T1000 (cell line): ENCODE measurements at regions not wholly inside any gene's neighbourhood (a gene's known extent, or its start where the extent isn't known, plus 50 kb on each side); places are given as distances from the start of the nearest gene placed in this dataset.

ENCODE experiments used
- DNase-seq: peaks from one replicate; lab custom pipeline; 2025; ENCODE audit warnings: mixed read lengths; lab: John Stamatoyannopoulos, UW

GRCh38 chr11:41980741-41981140 lies 521.3 kb upstream of the LRRC4C start:
- DNase-seq: no peak

DNA sequence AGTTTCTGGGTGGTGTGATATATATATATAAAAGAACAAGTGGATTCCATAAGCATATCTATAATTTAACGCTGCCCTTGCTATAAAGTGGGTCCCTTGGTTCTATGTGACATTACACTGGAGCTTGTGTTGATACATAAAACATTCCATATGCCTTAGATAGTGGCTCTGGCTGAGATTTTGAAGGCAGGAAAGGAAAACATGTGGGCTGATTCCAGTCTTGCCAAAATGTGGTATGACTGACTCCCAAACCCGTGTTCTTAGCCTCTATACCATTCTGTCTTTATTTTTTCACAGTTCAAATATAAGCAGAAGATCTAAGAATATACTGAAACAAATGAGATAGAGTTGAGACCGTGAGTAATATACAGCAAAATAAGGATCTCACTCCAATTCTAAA lies 522.8 kb upstream of the LRRC4C start:
- no peak for DNase-seq

DNA sequence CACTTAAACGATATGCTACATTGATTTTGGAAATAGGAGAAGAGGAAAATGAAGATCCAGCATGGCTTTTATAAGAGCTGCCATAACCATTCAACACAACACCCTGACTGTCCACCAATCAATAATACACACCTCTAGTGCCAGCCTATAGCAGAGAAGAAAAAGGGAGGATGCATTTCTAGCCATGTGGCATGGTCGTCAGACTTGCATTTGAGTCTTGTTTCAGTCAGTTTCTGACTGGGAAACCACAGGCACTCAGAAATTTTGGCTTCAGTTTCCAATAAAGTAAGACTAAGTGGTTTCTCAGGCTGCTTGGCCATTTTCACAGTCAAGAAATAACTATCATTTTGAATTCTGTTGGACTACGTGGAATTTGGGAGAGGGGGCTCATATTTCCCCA lies 523.5 kb upstream of the LRRC4C start:
- no peak for DNase-seq

- no peak for DNase-seq
Observed at GRCh38 chr11:41983475-41983874, 524.0 kb upstream of the LRRC4C start.

GRCh38 chr11:41984023-41984422 lies 524.6 kb upstream of the LRRC4C start:
- no peak for DNase-seq

- no peak for DNase-seq
Observed at GRCh38 chr11:41985799-41986198, 526.3 kb upstream of the LRRC4C start.

- DNase-seq: no peak
Observed at GRCh38 chr11:41988951-41989572, 529.6 kb upstream of the LRRC4C start.

- DNase-seq: no peak
Observed at GRCh38 chr11:41989823-41990380, 530.5 kb upstream of the LRRC4C start.

DNA sequence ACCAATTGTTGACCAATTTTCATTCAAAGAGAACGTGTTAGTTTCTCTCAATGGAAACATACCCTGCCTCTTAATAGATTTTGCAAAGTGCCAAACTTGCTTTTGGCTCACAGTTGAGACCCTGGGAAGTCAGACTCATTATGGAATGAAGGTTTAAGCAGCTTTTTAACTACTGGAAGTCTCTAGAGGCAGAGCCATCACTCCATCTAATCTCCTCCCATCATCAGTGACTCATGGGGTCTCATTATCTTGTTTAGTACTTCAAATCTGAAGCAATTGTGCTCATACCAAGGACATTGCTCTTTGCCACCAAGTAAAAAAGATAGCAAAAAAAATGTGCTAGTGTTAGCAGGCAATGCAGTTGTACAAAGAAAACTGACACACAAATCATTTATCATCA lies 537.1 kb upstream of the LRRC4C start:
- no peak for DNase-seq

DNA sequence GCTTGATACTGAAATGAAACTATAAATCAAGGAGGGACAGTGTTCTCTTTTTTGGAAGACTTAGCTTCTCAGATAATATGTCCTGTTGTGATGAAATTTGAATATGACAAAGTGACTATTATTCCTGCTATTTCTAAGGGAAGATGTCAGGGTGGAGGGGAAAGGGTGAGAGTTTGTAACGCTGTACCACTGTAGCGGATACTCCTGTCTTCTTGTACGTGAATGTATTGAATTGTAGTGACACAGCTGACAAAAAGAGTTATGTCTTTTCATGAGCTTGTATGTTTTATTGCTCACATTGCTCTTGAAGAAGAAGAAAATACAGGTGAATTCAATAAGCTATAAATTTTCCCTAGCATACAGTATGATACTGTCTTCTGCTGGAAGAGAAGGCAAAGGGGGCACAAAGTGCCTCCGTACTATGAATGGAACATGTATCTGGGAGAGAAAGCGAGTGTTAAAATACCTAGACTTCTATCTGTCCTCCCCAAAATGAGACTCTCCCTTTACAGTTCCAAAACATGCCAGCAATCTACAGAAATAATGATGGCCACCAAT lies 538.5 kb upstream of the LRRC4C start:
- no peak for DNase-seq

DNA sequence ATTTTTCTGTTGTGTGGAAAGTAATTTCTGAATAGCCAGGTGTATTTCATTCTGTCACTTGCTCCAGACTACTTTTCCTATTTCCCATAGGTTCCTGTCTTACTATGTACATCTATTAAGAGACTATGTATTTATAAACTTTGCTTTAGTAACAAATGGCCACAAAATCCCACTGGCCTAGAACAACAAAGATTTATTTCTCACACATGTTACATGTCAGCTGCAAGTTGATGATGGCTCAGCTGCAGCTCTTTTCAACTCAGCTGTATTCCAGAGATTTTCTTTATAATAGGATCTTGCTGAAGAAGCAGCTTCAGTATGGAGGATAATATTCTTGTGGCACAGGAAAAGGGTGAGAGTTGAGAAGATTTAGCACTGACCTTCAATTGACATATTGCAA lies 539.6 kb upstream of the LRRC4C start:
- no peak for DNase-seq

GRCh38 chr11:42003801-42004200 lies 544.3 kb upstream of the LRRC4C start:
- no peak for DNase-seq

- no peak for DNase-seq
Observed at GRCh38 chr11:42006766-42007165, 547.3 kb upstream of the LRRC4C start.

DNA sequence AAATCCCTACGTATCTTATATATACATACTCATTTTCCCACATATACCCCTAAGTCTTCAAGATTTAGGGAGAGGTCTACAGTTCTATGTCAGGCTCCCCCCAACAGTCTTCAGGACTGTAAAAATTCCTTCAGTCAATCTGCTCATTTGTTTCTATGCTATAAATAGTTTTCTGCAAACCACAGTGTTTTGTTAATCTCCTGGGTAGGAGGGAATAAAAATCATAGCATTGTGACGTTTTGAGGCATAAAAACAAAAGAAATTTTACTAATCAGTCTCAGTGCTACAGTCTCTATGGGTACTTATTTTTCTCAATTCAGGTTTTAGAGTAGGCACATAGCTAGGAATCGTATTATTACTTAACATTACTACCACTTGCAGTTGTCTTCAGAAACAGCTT lies 552.8 kb upstream of the LRRC4C start:
- no peak for DNase-seq

- no peak for DNase-seq
Observed at GRCh38 chr11:42013656-42014201, 554.3 kb upstream of the LRRC4C start.

DNA sequence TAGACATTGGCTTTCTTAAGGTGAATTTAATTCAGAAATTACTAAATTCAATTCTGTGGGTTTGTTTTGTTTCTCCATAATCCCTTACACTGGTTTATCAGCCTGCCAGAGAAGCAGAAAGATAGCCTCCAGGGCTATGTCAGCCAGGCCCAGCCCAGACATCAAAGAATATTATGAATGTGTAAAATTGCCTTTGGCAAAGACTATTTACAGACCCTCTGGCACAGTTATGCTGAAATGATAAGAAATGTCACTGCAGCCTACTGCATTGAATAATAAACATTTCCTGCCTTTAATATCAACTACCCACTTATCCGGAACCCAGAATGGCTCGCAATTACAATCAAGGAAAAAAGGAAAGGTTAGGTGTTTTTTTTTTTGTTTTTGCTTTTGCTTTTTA lies 562.5 kb upstream of the LRRC4C start:
- no peak for DNase-seq

DNA sequence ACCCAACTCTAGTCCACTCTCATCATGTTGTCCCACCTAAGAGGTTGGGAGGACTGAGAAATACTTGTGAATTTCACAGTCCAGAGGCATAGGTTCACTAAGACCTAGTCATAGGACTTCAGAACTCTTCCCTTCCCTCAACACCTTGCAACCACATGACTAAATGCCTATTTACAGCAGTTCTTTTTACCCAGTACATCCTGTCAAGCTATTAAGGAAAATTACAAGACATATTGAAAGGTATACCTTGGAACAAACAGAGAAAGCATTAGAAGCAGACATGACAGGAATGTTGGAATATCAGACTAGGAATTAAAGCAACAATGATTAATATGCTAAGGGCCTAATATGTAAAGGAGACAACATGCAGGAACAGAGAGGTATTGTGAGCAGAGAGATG lies 563.8 kb upstream of the LRRC4C start:
- no peak for DNase-seq

GRCh38 chr11:42025121-42025803 lies 565.8 kb upstream of the LRRC4C start:
- no peak for DNase-seq

DNA sequence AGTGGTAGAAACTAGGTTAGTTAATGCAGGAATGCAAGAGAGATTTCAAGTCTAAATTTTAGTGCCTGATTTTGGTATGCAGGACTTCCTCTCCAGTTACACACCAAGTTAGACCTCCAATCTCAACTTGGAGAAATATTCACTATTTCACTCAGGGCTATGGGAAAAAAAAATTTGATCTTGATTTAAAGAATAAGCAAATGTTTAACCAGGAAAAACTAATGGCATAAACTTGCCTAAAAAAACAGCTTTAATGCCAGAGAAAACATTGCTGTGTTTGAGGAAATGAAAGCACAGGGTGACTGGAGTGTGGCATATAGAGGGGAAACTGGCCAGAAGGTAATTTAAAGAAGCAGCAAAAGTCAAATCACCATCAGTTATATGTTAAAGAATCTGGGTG lies 575.4 kb upstream of the LRRC4C start:
- no peak for DNase-seq

GRCh38 chr11:42036201-42036600 lies 576.7 kb upstream of the LRRC4C start:
- DNase-seq: no peak

DNA sequence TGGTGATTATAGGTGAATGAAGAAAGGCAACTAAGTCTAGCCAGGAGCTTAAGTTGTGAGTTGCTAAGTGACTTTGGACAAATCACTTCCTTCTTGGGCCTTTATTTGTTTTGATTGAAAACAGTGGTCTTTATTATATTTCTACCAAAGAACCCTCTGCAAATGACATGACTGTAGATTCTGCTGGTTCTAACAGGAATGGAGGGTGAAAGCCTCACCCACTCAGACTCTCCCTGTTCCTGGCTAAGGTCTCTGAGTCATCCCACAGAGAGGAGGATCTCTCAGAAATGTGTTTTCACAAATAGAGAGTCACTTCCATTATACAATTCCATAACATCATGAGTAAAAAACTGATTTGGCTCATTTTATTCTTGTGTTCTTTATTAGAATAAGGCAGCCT lies 583.9 kb upstream of the LRRC4C start:
- DNase-seq: no peak

GRCh38 chr11:42047637-42048555 lies 588.4 kb upstream of the LRRC4C start:
- DNase-seq: no peak
